ENCODE measurements at regions not wholly inside any gene's neighbourhood (a gene's known extent, or its start where the extent isn't known, plus 50 kb on each side); places are given as distances from the start of the nearest gene placed in this dataset.
"Not testable (repeated sequence)": the region's sequence is repeated elsewhere in the genome, so short reads cannot be mapped to it uniquely, and the experiment has no call there.

GRCh38 chr7:51590746-51591145, 274.1 kb upstream of the COBL start:
- DNase-seq = no peak

- no peak for DNase-seq
These were observed 272.5 kb upstream of the COBL start for GRCh38 chr7:51589111-51589510.

- DNase-seq = no peak
These were observed 271.0 kb upstream of the COBL start for GRCh38 chr7:51587604-51588003.

- DNase-seq = no peak
These were observed 260.8 kb upstream of the COBL start for GRCh38 chr7:51577390-51577789.

GRCh38 chr7:51569581-51569980, 253.0 kb upstream of the COBL start:
- no peak for DNase-seq

GRCh38 chr7:51569176-51569575, 252.6 kb upstream of the COBL start:
- DNase-seq = no peak

GRCh38 chr7:51551070-51551469, 234.5 kb upstream of the COBL start:
- DNase-seq = no peak

GRCh38 chr7:51545131-51545530, 228.5 kb upstream of the COBL start:
- no peak for DNase-seq

GRCh38 chr7:51543801-51544553, 227.4 kb upstream of the COBL start:
- peak; percentile 76 for DNase-seq

- DNase-seq = not testable (repeated sequence)
These were observed 224.3 kb upstream of the COBL start for GRCh38 chr7:51540906-51541305.

- DNase-seq = no peak
These were observed 223.2 kb upstream of the COBL start for GRCh38 chr7:51539840-51540239.

- no peak for DNase-seq
These were observed 211.6 kb upstream of the COBL start for GRCh38 chr7:51528172-51528571.

- DNase-seq = no peak
These were observed 205.2 kb upstream of the COBL start for GRCh38 chr7:51521694-51522312.

- no peak for DNase-seq
These were observed 204.4 kb upstream of the COBL start for GRCh38 chr7:51521054-51521453.

GRCh38 chr7:51518646-51519045, 202.0 kb upstream of the COBL start:
- DNase-seq = no peak

- no peak for DNase-seq
These were observed 200.6 kb upstream of the COBL start for GRCh38 chr7:51517187-51517586.

- DNase-seq = no peak
These were observed 185.0 kb upstream of the COBL start for GRCh38 chr7:51501620-51502019.

GRCh38 chr7:51482976-51483375, 166.4 kb upstream of the COBL start:
- peak; percentile 64 for DNase-seq

GRCh38 chr7:51481421-51481820, 164.8 kb upstream of the COBL start:
- no peak for DNase-seq

GRCh38 chr7:51477819-51478218, 161.2 kb upstream of the COBL start:
- no peak for DNase-seq

- DNase-seq = no peak
These were observed 160.7 kb upstream of the COBL start for GRCh38 chr7:51477323-51477722.

- no peak for DNase-seq
These were observed 159.4 kb upstream of the COBL start for GRCh38 chr7:51476026-51476425.

GRCh38 chr7:51472873-51473272, 156.3 kb upstream of the COBL start:
- no peak for DNase-seq

GRCh38 chr7:51471981-51472296, 155.3 kb upstream of the COBL start:
- DNase-seq = peak; percentile 62
